Activated CD4-positive, CD25-positive, alpha-beta regulatory T cell treated with anti-CD3 and anti-CD28 coated beads, Interleukin-2, amount 50 U/mL, for 24 hours (primary cell): ENCODE measurements at regions not wholly inside any gene's neighbourhood (a gene's known extent, or its start where the extent isn't known, plus 50 kb on each side); places are given as distances from the start of the nearest gene placed in this dataset.

Source experiments
- ATAC-seq, 2 donors: fragments of 150-1000 bp; cut with Tn5 transposase; one replicate each; pipeline ENCODE4 v1.10.0; 2021; ENCODE audit warnings: mild to moderate bottlenecking in 1 of 2, moderate library complexity in 1 of 2

- no peak for ATAC-seq
Measured at GRCh38 chr9:82512728-82513127, 524.2 kb downstream of the SPATA31D1 start.

GRCh38 chr9:82513242-82513751, 524.7 kb downstream of the SPATA31D1 start:
- no peak for ATAC-seq

GRCh38 chr9:82513976-82514735, 525.6 kb downstream of the SPATA31D1 start:
- ATAC-seq: no peak

GRCh38 chr9:82518868-82519267, 530.3 kb downstream of the SPATA31D1 start:
- ATAC-seq: no peak

GRCh38 chr9:82519332-82519731, 530.8 kb downstream of the SPATA31D1 start:
- ATAC-seq: no peak

GRCh38 chr9:82524407-82524806, 535.8 kb downstream of the SPATA31D1 start:
- no peak for ATAC-seq

- no peak for ATAC-seq
Measured at GRCh38 chr9:82526577-82526976, 536.4 kb downstream of the RASEF start.

- ATAC-seq: no peak
Measured at GRCh38 chr9:82531795-82532194, 531.1 kb downstream of the RASEF start.

- ATAC-seq: no peak
Measured at GRCh38 chr9:82532504-82533180, 530.3 kb downstream of the RASEF start.

GRCh38 chr9:82535432-82535998, 527.4 kb downstream of the RASEF start:
- ATAC-seq: no peak

- ATAC-seq: no peak
Measured at GRCh38 chr9:82538634-82539033, 524.3 kb downstream of the RASEF start.

- ATAC-seq: no peak
Measured at GRCh38 chr9:82539146-82539545, 523.8 kb downstream of the RASEF start.

- ATAC-seq: no peak
Measured at GRCh38 chr9:82539856-82540579, 522.9 kb downstream of the RASEF start.

GRCh38 chr9:82543726-82544125, 519.2 kb downstream of the RASEF start:
- no peak for ATAC-seq

- no peak for ATAC-seq
Measured at GRCh38 chr9:82546136-82546535, 516.8 kb downstream of the RASEF start.

GRCh38 chr9:82547995-82548394, 514.9 kb downstream of the RASEF start:
- no peak for ATAC-seq

- no peak for ATAC-seq
Measured at GRCh38 chr9:82549174-82549821, 513.6 kb downstream of the RASEF start.

- no peak for ATAC-seq
Measured at GRCh38 chr9:82552784-82553183, 510.2 kb downstream of the RASEF start.

- ATAC-seq: no peak
Measured at GRCh38 chr9:82553654-82554366, 509.1 kb downstream of the RASEF start.

GRCh38 chr9:82554381-82554780, 508.6 kb downstream of the RASEF start:
- no peak for ATAC-seq

GRCh38 chr9:82555031-82555430, 507.9 kb downstream of the RASEF start:
- ATAC-seq: no peak
